Heart right ventricle (tissue), 16 donors: ENCODE measurements at regions not wholly inside any gene's neighbourhood (a gene's known extent, or its start where the extent isn't known, plus 50 kb on each side); places are given as distances from the start of the nearest gene placed in this dataset.

Source experiments
- ATAC-seq, 8 donors: fragments of 200-7000 bp; cut with Tn5 transposase; one replicate each; pipeline ENCODE4 v1.9.1; 2020; ENCODE audit warnings: mild to moderate bottlenecking in 8 of 8, moderate library complexity in 8 of 8, moderate number of reproducible peaks in 1 of 8
- DNase-seq, 2 donors: peaks; one replicate each; pipeline ENCODE4 v3.0.0-alpha.2; 2020
- H3K27ac ChIP-seq, 10 donors: fragments of 200-600 bp; sonication (generic) in 2 of 10; one replicate each; pipeline versions ENCODE4 v1.5.0 to v1.8.0; 2020 to 2022; ENCODE audit warnings: mild to moderate bottlenecking in 3 of 10
- H3K27me3 ChIP-seq, 7 donors: fragments of 200-600 bp; one replicate each; pipeline ENCODE4 v1.8.0; 2021 to 2022; ENCODE audit warnings: mild to moderate bottlenecking in 2 of 7
- H3K36me3 ChIP-seq, 9 donors: fragments of 200-600 bp; sonication (generic) in 1 of 9; one replicate each; pipeline versions ENCODE4 v1.5.0 to v1.8.0; 2020 to 2022; ENCODE audit warnings: mild to moderate bottlenecking in 2 of 9
- H3K4me1 ChIP-seq, 9 donors: fragments of 200-600 bp; sonication (generic) in 1 of 9; one replicate each; pipeline versions ENCODE4 v1.5.0 to v1.8.0; 2020 to 2022; ENCODE audit warnings: mild to moderate bottlenecking in 4 of 9
- H3K4me3 ChIP-seq, 10 donors: fragments of 200-600 bp; sonication (generic) in 2 of 10; one replicate each; pipeline versions ENCODE4 v1.5.0 to v1.8.0; 2020 to 2022; ENCODE audit warnings: mild to moderate bottlenecking in 7 of 10, moderate library complexity in 2 of 10
- H3K9me3 ChIP-seq, 11 donors: fragments of 200-600 bp in 10 of 11; sonication (generic) in 2 of 11; one replicate each; pipeline versions ENCODE4 v1.5.0 to v1.8.0; 2013 to 2022; ENCODE audit warnings: mild to moderate bottlenecking in 2 of 11, control low read depth in 1 of 11, moderate library complexity in 1 of 11
- WGBS, 2 donors: extraction: QIAGEN DNeasy Blood & Tissue Kit; methylation state at CpG; one replicate each; pipeline ENCODE4 v1.1.7; 2013; ENCODE audit warnings: inconsistent platforms in 1 of 2; 5-methylcytosine and 5-hydroxymethylcytosine counted together
- intact Hi-C, 10 donors: fragments of 100-400 bp; cut with DNase I; formaldehyde crosslinking; loops; one replicate each; pipeline versions ENCODE4 v1.11.1 to v1.14.2; 2022
- TF ChIP-seq, protein P1 (sequence below), 9 donors: fragments of 200-600 bp; sonication (generic) in 2 of 9; IDR thresholded peaks; one replicate each; pipeline versions ENCODE4 v1.5.0 to v1.8.0; 2021 to 2022; ENCODE audit warnings: antibody characterized with exemption in 9 of 9, mild to moderate bottlenecking in 5 of 9, moderate library complexity in 1 of 9
- donor health status: Arrhythmogenic right ventricular cardiomyopathy.
- donor health status: ischemic (EF 13 %, LVEDD 7.1; RV severe dilation, severe dysfunction).
- donor health status: healthy with polysubstance abuse.
- donor health status: DM: no; HTN: yes; CAD: no.
- donor health status: DM: no; HTN: no; CAD: no.
- donor health status: ischemic (EF 25% LVEDD 6.9; RV normal size, moderate dysfunction).
- donor health status: ischemic (EF 25% LVEDD 5.7; RV mildly dilated, moderate dysfunction).
- donor health status: healthy.
- donor health status: DM: yes; HTN: yes; CAD: no.
- donor health status: Ischemic cardiomyopathy.
- donor health status: ischemic (EF 35%, LVEDD 5.7; RV mildly dilated, moderate dysfunction).
- donor health status: nonischemic (EF 11% LVEDD 7.7; RV severe dilation, severe dysfunction).
- donor health status: DM: yes; HTN: yes; CAD: no.
- donor health status: PGD.
- donor health status: ischemic (EF 29% LVEDD 5.4; RV normal size, mild dysfunction).
- donor health status: nonischemic (EF 23%, LVEDD 6.1; RV moderate dilation, normal function).

DNA sequence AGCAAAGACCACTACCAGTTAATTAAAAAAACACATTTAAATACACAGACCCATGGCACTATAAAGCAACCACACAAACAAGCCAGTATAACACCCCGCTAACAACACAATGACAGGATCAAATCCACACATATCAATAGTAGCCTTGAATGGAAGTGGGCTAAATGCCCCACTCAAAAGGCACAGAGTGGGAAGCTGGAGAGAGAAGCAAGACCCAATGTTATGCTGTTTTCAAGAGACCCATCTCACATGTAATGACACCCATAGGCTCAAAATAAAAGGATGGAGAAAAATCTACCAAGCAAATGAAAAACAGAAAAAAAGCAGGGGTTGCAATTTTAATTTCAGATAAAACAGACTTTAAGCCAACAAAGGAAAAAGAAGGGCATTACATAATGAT, 125.4 kb upstream of the PTCHD4 start:
- 94 to 100% methylated on average over 1 of the region's 1 CpG for WGBS, 2 donors
- intact Hi-C loops, result no loop called here
- TF ChIP-seq, protein P1, sequence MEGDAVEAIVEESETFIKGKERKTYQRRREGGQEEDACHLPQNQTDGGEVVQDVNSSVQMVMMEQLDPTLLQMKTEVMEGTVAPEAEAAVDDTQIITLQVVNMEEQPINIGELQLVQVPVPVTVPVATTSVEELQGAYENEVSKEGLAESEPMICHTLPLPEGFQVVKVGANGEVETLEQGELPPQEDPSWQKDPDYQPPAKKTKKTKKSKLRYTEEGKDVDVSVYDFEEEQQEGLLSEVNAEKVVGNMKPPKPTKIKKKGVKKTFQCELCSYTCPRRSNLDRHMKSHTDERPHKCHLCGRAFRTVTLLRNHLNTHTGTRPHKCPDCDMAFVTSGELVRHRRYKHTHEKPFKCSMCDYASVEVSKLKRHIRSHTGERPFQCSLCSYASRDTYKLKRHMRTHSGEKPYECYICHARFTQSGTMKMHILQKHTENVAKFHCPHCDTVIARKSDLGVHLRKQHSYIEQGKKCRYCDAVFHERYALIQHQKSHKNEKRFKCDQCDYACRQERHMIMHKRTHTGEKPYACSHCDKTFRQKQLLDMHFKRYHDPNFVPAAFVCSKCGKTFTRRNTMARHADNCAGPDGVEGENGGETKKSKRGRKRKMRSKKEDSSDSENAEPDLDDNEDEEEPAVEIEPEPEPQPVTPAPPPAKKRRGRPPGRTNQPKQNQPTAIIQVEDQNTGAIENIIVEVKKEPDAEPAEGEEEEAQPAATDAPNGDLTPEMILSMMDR (IDR thresholded peaks at IDR 0.05), result no peak

GRCh38 chr6:48233063-48233462, 122.1 kb upstream of the PTCHD4 start:
- Histone ChIP-seq H3K27me3 (no peaks in the 10 kb centered on the region), H3K27ac (no peak overlapping the region), H3K36me3 (no peaks in the 10 kb centered on the region), H3K4me3 (no peak overlapping the region), H3K9me3 (peaks cover 0 to 40% (median 10%) of the 10 kb centered on the region in 11 donors), H3K4me1 (no peaks in the 10 kb centered on the region)
- DNase-seq, result no peak
- TF ChIP-seq, protein P1 (IDR thresholded peaks at IDR 0.05), result no peak
- WGBS, 2 donors, result 91 to 95% methylated on average over 6 of the region's 6 CpGs
- ATAC-seq, result no peak
- intact Hi-C loops, result no loop called here

More for the DNA sequence above, 125.4 kb upstream of the PTCHD4 start:
- Histone ChIP-seq H3K9me3 (peaks cover 0 to 47% (median 10%) of the 10 kb centered on the region in 11 donors), H3K36me3 (no peaks in the 10 kb centered on the region), H3K27ac (no peak overlapping the region), H3K4me1 (no peaks in the 10 kb centered on the region), H3K4me3 (no peak overlapping the region), H3K27me3 (no peaks in the 10 kb centered on the region)
- no peak for DNase-seq
- no peak for ATAC-seq

DNA sequence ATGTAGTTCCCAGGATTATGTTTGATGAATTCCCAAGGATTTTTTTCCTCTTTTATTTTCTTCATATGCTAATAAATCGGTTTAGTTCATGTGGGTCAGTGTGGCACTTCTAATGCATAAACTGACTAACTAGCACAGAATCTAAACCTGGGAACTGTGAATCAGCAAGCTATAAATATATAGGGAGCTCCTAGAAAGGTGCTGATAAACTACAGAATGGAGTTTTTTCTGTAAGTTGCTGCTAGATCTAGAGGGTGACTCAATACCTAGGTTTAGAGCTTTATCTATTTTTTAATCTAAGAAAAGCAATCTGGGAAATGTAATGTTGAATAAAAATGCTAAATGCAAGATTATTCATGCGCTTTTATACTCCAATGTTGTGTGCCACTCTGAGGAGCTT, 118.8 kb upstream of the PTCHD4 start:
- no peaks in the 10 kb centered on the region for H3K36me3 ChIP-seq
- intact Hi-C loops, result no loop called here
- no peak overlapping the region for H3K4me3 ChIP-seq
- ATAC-seq, result no peak
- WGBS, 2 donors, result 87 to 90% methylated on average over 2 of the region's 2 CpGs
- TF ChIP-seq, protein P1 (IDR thresholded peaks at IDR 0.05), result no peak
- no peaks in the 10 kb centered on the region for H3K27me3 ChIP-seq
- no peak overlapping the region for H3K27ac ChIP-seq
- H3K4me1 ChIP-seq, result no peaks in the 10 kb centered on the region
- no peak for DNase-seq
- H3K9me3 ChIP-seq, result peaks cover 0 to 8% (median 0%) of the 10 kb centered on the region in 11 donors

- Histone ChIP-seq H3K4me1 (no peaks in the 10 kb centered on the region), H3K27me3 (no peaks in the 10 kb centered on the region), H3K4me3 (no peak overlapping the region), H3K27ac (no peak overlapping the region), H3K36me3 (no peaks in the 10 kb centered on the region), H3K9me3 (peaks cover 0 to 4% (median 0%) of the 10 kb centered on the region in 11 donors)
- intact Hi-C loops, result no loop called here
- no peak for ATAC-seq
- TF ChIP-seq, protein P1 (IDR thresholded peaks at IDR 0.05), result no peak
- no peak for DNase-seq
- WGBS, 2 donors, result 84 to 90% methylated on average over 4 of the region's 4 CpGs
Measured at GRCh38 chr6:48222241-48222640, 111.2 kb upstream of the PTCHD4 start.
